Panc1 (cell line): ENCODE measurements at regions not wholly inside any gene's neighbourhood (a gene's known extent, or its start where the extent isn't known, plus 50 kb on each side); places are given as distances from the start of the nearest gene placed in this dataset.

Experiments used
- ATAC-seq: fragments of 200-7000 bp; cut with Tn5 transposase; 2 replicates; pipeline ENCODE4 v1.9.1; 2020; ENCODE audit warnings: mild to moderate bottlenecking, moderate library complexity
- BruUV-seq: library from RNA; stranded (reverse); fragments of 400-500 nt; replicated peaks from 2 replicates; lab custom pipeline; 2021; lab: Mats Ljungman, UMichigan
- CTCF ChIA-PET: fragments of 300-600 bp; sonication (Branson Sonifier 250); formaldehyde crosslinking; loops from one replicate; lab custom pipeline; 2022; ENCODE audit warnings: antibody characterized with exemption; lab: Charles Lee
- POLR2A ChIA-PET: fragments of 300-600 bp; sonication (Branson Sonifier 250); formaldehyde crosslinking; loops from one replicate; lab custom pipeline; 2022; ENCODE audit warnings: antibody characterized with exemption; lab: Charles Lee
- DNase-seq: peaks from one replicate; pipeline ENCODE4 v3.0.0-alpha.2; 2010; ENCODE audit warnings: low read depth, low spot score
- H3K27ac ChIP-seq: 2 replicates; pipeline ENCODE4 v1.5.1; 2011; ENCODE audit warnings: mild to moderate bottlenecking, low read length, inconsistent platforms
- H3K27me3 ChIP-seq: fragments of 200-500 bp; sonication (Bioruptor generic); 2 replicates; pipeline ENCODE4 v1.6.0; 2014; ENCODE audit warnings: low read length, inconsistent platforms; ENCODE audit not compliant: control insufficient read depth, insufficient read depth
- H3K36me3 ChIP-seq: fragments of 200-500 bp; sonication (Bioruptor generic); 2 replicates; pipeline ENCODE4 v1.5.1; 2014; ENCODE audit warnings: inconsistent platforms, mild to moderate bottlenecking, low read length, moderate library complexity; ENCODE audit not compliant: control insufficient read depth, insufficient read depth
- H3K4me1 ChIP-seq: 2 replicates; pipeline ENCODE4 v1.5.1; 2011; ENCODE audit warnings: inconsistent platforms, mild to moderate bottlenecking, low read length, moderate library complexity; ENCODE audit not compliant: control insufficient read depth, insufficient read depth
- H3K4me3 ChIP-seq, 2 experiments: 2 replicates each; pipeline ENCODE4 v1.5.1; 2011 to 2012; ENCODE audit warnings: low read depth in 2 of 2, low read length in 2 of 2, mild to moderate bottlenecking in 2 of 2, inconsistent platforms in 1 of 2, moderate library complexity in 1 of 2
- H3K9me3 ChIP-seq: fragments of 200-500 bp; sonication (Bioruptor generic); 2 replicates; pipeline ENCODE4 v1.5.1; 2014; ENCODE audit warnings: low read depth, mild to moderate bottlenecking, inconsistent platforms, low read length, moderate library complexity; ENCODE audit not compliant: control insufficient read depth, insufficient read depth
- CTCF ChIP-seq: fragments of 450-650 bp; IDR thresholded peaks from 2 replicates; pipeline ENCODE4 v1.5.1; 2017; ENCODE audit warnings: mild to moderate bottlenecking
- POLR2AphosphoS5 ChIP-seq: IDR thresholded peaks from 2 replicates; pipeline ENCODE4 v1.6.1; 2012; ENCODE audit warnings: mild to moderate bottlenecking, low read depth, low read length, moderate library complexity
- REST ChIP-seq, 2 experiments: IDR thresholded peaks; 2 replicates each; pipeline ENCODE4 v1.6.1; 2011 to 2012; ENCODE audit warnings: low read depth in 2 of 2, control low read depth in 1 of 2, low read length in 1 of 2, mild to moderate bottlenecking in 1 of 2, moderate library complexity in 1 of 2; ENCODE audit not compliant: insufficient read depth in 1 of 2
- SIN3A ChIP-seq: IDR thresholded peaks from 2 replicates; pipeline ENCODE4 v1.6.1; 2012; ENCODE audit warnings: low read depth, mild to moderate bottlenecking, low read length, moderate library complexity, borderline replicate concordance; ENCODE audit not compliant: insufficient read depth
- TCF7L2 ChIP-seq: IDR thresholded peaks from 2 replicates; pipeline ENCODE4 v1.6.1; 2011; ENCODE audit warnings: mild to moderate bottlenecking, low read depth, low read length, inconsistent platforms
- in situ Hi-C: cut with HindIII; loops from 2 replicates; pipeline ENCODE4 v1.10.0; 2016; ENCODE audit warnings: low sequenced_read_pairs, low pct_unique_long_range_greater_than_20kb
- intact Hi-C: fragments of 100-400 bp; cut with micrococcal nuclease; formaldehyde crosslinking; loops from one replicate; pipeline ENCODE4 v1.10.0; 2022; ENCODE audit not compliant: unreplicated experiment

GRCh38 chr11:104573441-104573990 lies 324.7 kb downstream of the CASP12 start:
- H3K36me3 ChIP-seq = no peaks in the 10 kb centered on the region
- H3K4me1 ChIP-seq = no peaks in the 10 kb centered on the region
- ChIA-PET CTCF (no interaction called here), POLR2A (no interaction called here)
- BruUV-seq = no TSS peak
- DNase-seq (no peak), ATAC-seq (no peak)
- H3K27ac ChIP-seq = no peak overlapping the region
- H3K4me3 ChIP-seq = no peak overlapping the region
- no peak for TF ChIP-seq POLR2AphosphoS5
- no peak for TF ChIP-seq SIN3A
- TF ChIP-seq CTCF = no peak
- no peak for TF ChIP-seq REST (IDR thresholded peaks at IDR 0.05; ENCODE audit: insufficient read depth in 1 of 2, low read depth in 2 of 2, low read length in 1 of 2)
- no peak for TF ChIP-seq TCF7L2
- H3K9me3 ChIP-seq = no peaks in the 10 kb centered on the region; the same call in 1 of the 2 replicates
- H3K27me3 ChIP-seq = no peaks in the 10 kb centered on the region
- intact Hi-C loops = no loop called here
- in situ Hi-C loops = no loop called here

GRCh38 chr11:104572279-104572678 lies 326.0 kb downstream of the CASP12 start:
- ATAC-seq (no peak), DNase-seq (no peak)
- TF ChIP-seq CTCF (no peak), REST (IDR thresholded peaks at IDR 0.05; ENCODE audit: insufficient read depth in 1 of 2, low read depth in 2 of 2, low read length in 1 of 2) (no peak), SIN3A (no peak), TCF7L2 (no peak), POLR2AphosphoS5 (no peak)
- no peaks in the 10 kb centered on the region for H3K4me1 ChIP-seq
- H3K9me3 ChIP-seq = no peaks in the 10 kb centered on the region; the same call in 1 of the 2 replicates
- H3K27me3 ChIP-seq = no peaks in the 10 kb centered on the region
- H3K27ac ChIP-seq = no peak overlapping the region
- intact Hi-C loops (no loop called here), in situ Hi-C loops (no loop called here)
- ChIA-PET POLR2A (no interaction called here), CTCF (no interaction called here)
- no peak overlapping the region for H3K4me3 ChIP-seq
- BruUV-seq = no TSS peak
- no peaks in the 10 kb centered on the region for H3K36me3 ChIP-seq
